Chondrocyte (in vitro differentiated cells): ENCODE measurements at regions not wholly inside any gene's neighbourhood (a gene's known extent, or its start where the extent isn't known, plus 50 kb on each side); places are given as distances from the start of the nearest gene placed in this dataset.

Experiments used
- DNase-seq: peaks from one replicate; pipeline ENCODE4 v3.0.0; 2021; ENCODE audit warnings: mixed read lengths, low spot score
- H3K27ac Mint-ChIP-seq: one replicate; pipeline ENCODE4 v1.8.0; 2021; ENCODE audit warnings: mild to moderate bottlenecking, moderate library complexity, mixed read lengths; ENCODE audit not compliant: unreplicated experiment
- H3K27me3 Mint-ChIP-seq: 2 replicates; pipeline ENCODE4 v1.8.0; 2021; ENCODE audit warnings: low read depth, mixed read lengths
- H3K36me3 Mint-ChIP-seq: 2 replicates; pipeline ENCODE4 v1.8.0; 2021; ENCODE audit warnings: low read depth, mixed read lengths
- H3K4me1 Mint-ChIP-seq: 2 replicates; pipeline ENCODE4 v1.8.0; 2021; ENCODE audit warnings: low read depth, mild to moderate bottlenecking, mixed read lengths
- H3K4me3 Mint-ChIP-seq: one replicate; pipeline ENCODE4 v1.8.0; 2021; ENCODE audit warnings: mild to moderate bottlenecking, moderate library complexity, mixed read lengths; ENCODE audit not compliant: unreplicated experiment
- H3K9me3 Mint-ChIP-seq: 2 replicates; pipeline ENCODE4 v1.8.0; 2021; ENCODE audit warnings: low read depth, mixed read lengths
- CTCF ChIP-seq: fragments of 200-600 bp; sonication (generic); IDR thresholded peaks from 2 replicates; pipeline ENCODE4 v1.5.0; 2021; ENCODE audit warnings: antibody characterized with exemption, mild to moderate bottlenecking, moderate library complexity

GRCh38 chr2:13779996-13780395 lies 852.5 kb upstream of the LRATD1 start:
- DNase-seq, result no peak
- Mint-ChIP-seq H3K36me3 (no peaks in the 10 kb centered on the region), H3K4me3 (no peak overlapping the region), H3K9me3 (peaks cover 5% of the 10 kb centered on the region), H3K27me3 (no peaks in the 10 kb centered on the region), H3K27ac (no peak overlapping the region), H3K4me1 (no peaks in the 10 kb centered on the region)
- no peak for TF ChIP-seq CTCF

- H3K9me3 Mint-ChIP-seq, result no peaks in the 10 kb centered on the region
- no peaks in the 10 kb centered on the region for H3K4me1 Mint-ChIP-seq
- no peak overlapping the region for H3K27ac Mint-ChIP-seq
- H3K4me3 Mint-ChIP-seq, result no peak overlapping the region
- no peaks in the 10 kb centered on the region for H3K36me3 Mint-ChIP-seq
- no peak for TF ChIP-seq CTCF
- no peak for DNase-seq
- H3K27me3 Mint-ChIP-seq, result no peaks in the 10 kb centered on the region
Observed at GRCh38 chr2:13791019-13791547, 841.4 kb upstream of the LRATD1 start.

GRCh38 chr2:13806539-13806938 lies 826.0 kb upstream of the LRATD1 start:
- TF ChIP-seq CTCF, result no peak

GRCh38 chr2:13813236-13813635 lies 819.3 kb upstream of the LRATD1 start:
- Mint-ChIP-seq H3K36me3 (no peaks in the 10 kb centered on the region), H3K9me3 (no peaks in the 10 kb centered on the region), H3K4me1 (no peaks in the 10 kb centered on the region), H3K4me3 (no peak overlapping the region), H3K27ac (no peak overlapping the region), H3K27me3 (peaks cover 1% of the 10 kb centered on the region)
- no peak for TF ChIP-seq CTCF
- no peak for DNase-seq

More at GRCh38 chr2:13806539-13806938, 826.0 kb upstream of the LRATD1 start:
- no peak overlapping the region for H3K27ac Mint-ChIP-seq
- no peaks in the 10 kb centered on the region for H3K4me1 Mint-ChIP-seq
- no peak overlapping the region for H3K4me3 Mint-ChIP-seq
- no peaks in the 10 kb centered on the region for H3K27me3 Mint-ChIP-seq
- DNase-seq, result no peak
- no peaks in the 10 kb centered on the region for H3K9me3 Mint-ChIP-seq
- no peaks in the 10 kb centered on the region for H3K36me3 Mint-ChIP-seq

GRCh38 chr2:13818002-13818401 lies 814.5 kb upstream of the LRATD1 start:
- Mint-ChIP-seq H3K27me3 (peaks cover 2% of the 10 kb centered on the region), H3K27ac (no peak overlapping the region), H3K9me3 (no peaks in the 10 kb centered on the region), H3K36me3 (no peaks in the 10 kb centered on the region), H3K4me1 (no peaks in the 10 kb centered on the region), H3K4me3 (no peak overlapping the region)
- DNase-seq, result no peak
- TF ChIP-seq CTCF, result no peak
